ENCODE measurements at regions not wholly inside any gene's neighbourhood (a gene's known extent, or its start where the extent isn't known, plus 50 kb on each side); places are given as distances from the start of the nearest gene placed in this dataset.

- no peak for DNase-seq
Measured at GRCh38 chr2:217652761-217653639, 349.8 kb downstream of the TNS1 start.

GRCh38 chr2:217650716-217651360, 352.0 kb downstream of the TNS1 start:
- DNase-seq: no peak

GRCh38 chr2:217650229-217650628, 352.6 kb downstream of the TNS1 start:
- DNase-seq: no peak

- no peak for DNase-seq
Measured at GRCh38 chr2:217647925-217648324, 354.9 kb downstream of the TNS1 start.

GRCh38 chr2:217647226-217647625, 355.6 kb downstream of the TNS1 start:
- no peak for DNase-seq

GRCh38 chr2:217645896-217646295, 356.9 kb downstream of the TNS1 start:
- no peak for DNase-seq

GRCh38 chr2:217643789-217644301, 358.9 kb downstream of the TNS1 start:
- no peak for DNase-seq

GRCh38 chr2:217642944-217643343, 359.9 kb downstream of the TNS1 start:
- no peak for DNase-seq

GRCh38 chr2:217641960-217642359, 360.8 kb downstream of the TNS1 start:
- no peak for DNase-seq

- no peak for DNase-seq
Measured at GRCh38 chr2:217639481-217639880, 363.3 kb downstream of the TNS1 start.

- DNase-seq: no peak
Measured at GRCh38 chr2:217638533-217638932, 364.3 kb downstream of the TNS1 start.

GRCh38 chr2:217638031-217638430, 364.8 kb downstream of the TNS1 start:
- no peak for DNase-seq

- DNase-seq: no peak
Measured at GRCh38 chr2:217636991-217637561, 365.7 kb downstream of the TNS1 start.

- DNase-seq: no peak
Measured at GRCh38 chr2:217636578-217636977, 366.2 kb downstream of the TNS1 start.

GRCh38 chr2:217634871-217635270, 367.9 kb downstream of the TNS1 start:
- DNase-seq: no peak

GRCh38 chr2:217632043-217632442, 370.8 kb downstream of the TNS1 start:
- DNase-seq: no peak

GRCh38 chr2:217631115-217631514, 371.7 kb downstream of the TNS1 start:
- DNase-seq: no peak

- no peak for DNase-seq
Measured at GRCh38 chr2:217629347-217629746, 373.4 kb downstream of the TNS1 start.

GRCh38 chr2:217628061-217628460, 374.7 kb downstream of the TNS1 start:
- no peak for DNase-seq

- no peak for DNase-seq
Measured at GRCh38 chr2:217626926-217627325, 375.9 kb downstream of the TNS1 start.

- DNase-seq: no peak
Measured at GRCh38 chr2:217625557-217626169, 377.1 kb downstream of the TNS1 start.

GRCh38 chr2:217623281-217623912, 379.4 kb downstream of the TNS1 start:
- no peak for DNase-seq

Measured in NCI-H1436 treated with DMSO at 0.1 percent for 48 hours (cell line).